ENCODE measurements at regions not wholly inside any gene's neighbourhood (a gene's known extent, or its start where the extent isn't known, plus 50 kb on each side); places are given as distances from the start of the nearest gene placed in this dataset.

DNA sequence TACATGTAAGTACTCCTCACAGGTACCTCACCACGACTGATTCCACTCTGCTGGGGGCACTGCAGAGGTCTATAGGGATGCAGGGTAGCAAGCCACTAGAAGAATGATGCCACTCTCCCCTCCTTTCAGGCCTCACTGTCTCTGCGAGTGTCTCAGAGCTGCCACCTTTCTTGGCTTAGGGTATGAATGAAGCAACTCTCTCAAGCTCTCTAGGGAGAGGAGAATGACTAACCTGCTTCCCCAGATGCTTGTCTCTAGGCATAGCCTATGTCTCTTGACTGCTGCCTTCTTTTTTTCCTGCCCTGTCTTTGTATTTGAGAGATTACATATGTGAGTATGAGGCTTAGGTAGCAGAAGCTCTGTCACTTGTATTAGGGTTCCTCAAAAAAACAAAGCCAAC, 566.5 kb upstream of the ATP2B1 start:
- DNase-seq (ENCODE audit: low read depth, low spot score): no peak

DNA sequence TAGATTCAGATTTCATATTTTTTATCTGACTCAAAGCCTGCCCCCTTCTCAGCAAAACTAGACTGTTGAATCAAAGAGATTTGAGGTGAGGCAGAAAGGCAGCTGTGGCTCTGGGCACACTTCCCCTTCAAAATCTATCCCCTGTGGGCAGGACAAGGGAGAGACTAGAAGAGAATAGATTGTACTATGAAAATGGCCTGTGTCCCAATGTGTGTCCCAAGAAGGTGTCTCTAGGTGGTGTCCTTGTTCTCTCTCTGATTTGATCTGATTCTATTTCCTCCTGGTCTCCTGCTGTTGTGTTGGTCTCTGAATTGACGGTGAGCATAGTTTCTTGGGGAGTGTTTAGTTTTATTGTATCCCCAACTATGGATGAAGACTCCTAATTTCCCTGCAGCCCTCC, 565.8 kb upstream of the ATP2B1 start:
- DNase-seq (ENCODE audit: low read depth, low spot score): no peak

DNA sequence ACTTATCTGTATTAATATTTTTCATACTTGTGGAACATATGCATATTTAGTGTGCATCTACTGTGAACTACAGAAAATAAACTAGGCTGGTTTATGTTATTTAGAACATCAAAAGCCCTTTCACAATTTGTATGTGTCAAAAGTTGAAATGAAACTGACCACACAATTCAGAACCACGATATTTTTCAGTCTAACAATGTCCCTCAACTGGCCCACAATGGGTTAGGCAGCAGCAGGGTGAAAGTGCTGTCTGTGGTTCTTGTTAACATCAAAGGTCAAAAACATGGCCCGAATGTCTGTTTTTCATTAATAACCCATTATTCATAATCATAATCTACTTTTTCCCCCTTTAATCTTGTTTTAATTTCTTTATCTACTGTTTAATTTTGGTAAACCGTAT, 559.9 kb upstream of the ATP2B1 start:
- no peak for DNase-seq (ENCODE audit: low read depth, low spot score)

DNA sequence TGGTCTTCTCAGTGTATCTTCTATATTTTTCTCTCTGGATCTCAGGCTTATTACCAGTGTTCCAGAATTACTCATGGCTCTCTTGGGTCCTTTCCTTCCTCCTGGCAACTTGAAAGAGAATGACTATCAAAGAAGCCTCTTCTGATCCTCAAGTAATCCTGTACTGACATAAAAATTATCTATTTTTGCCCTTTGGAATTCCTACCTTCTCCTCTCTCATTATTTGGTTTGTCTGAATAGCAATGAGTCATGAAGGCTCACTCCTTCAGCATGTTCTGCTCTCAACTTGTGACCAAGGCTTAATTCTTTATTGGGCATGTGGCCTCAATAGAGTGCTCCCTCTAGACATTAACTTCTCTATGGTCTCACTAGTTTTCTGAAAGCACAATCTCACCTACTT, 553.6 kb upstream of the ATP2B1 start:
- DNase-seq (ENCODE audit: low read depth, low spot score): no peak

DNA sequence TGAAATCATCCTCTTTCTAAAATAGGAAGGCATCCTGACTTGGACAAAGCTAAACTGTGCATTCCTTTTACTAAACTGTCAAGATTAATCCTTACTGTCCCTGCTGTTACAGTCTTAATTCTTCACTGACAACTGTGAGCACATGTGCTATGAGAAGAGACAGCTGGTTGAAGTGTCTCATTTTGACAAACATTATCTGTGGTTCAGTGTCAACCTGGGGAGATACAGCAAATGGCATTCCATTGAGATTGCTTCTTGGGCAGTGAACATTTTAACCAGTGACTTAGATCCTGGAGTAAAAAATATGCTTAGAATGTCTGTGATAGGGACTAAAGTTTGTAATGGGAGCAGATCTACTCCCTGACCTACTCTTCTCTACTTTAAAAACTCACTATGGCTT, 552.6 kb upstream of the ATP2B1 start:
- DNase-seq (ENCODE audit: low read depth, low spot score): no peak

DNA sequence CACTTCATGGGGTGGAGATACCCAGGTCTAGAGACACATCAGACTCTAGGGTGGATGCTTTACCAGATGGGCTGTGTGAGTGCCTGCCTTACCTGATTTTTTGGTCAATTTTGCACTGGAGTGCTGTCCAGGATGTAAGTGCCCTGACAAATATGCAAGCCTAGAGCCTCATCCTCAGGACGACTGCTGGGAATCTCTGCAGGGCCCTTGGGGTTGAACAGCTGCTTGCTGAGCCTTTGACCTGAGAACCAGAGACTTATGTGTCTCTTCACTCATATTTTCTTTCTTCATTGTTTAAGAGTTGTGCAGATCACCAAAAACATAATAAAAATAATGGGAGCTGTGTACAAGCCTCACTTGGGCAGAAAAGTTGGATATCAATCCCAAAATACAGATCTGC, 551.5 kb upstream of the ATP2B1 start:
- no peak for DNase-seq (ENCODE audit: low read depth, low spot score)

DNA sequence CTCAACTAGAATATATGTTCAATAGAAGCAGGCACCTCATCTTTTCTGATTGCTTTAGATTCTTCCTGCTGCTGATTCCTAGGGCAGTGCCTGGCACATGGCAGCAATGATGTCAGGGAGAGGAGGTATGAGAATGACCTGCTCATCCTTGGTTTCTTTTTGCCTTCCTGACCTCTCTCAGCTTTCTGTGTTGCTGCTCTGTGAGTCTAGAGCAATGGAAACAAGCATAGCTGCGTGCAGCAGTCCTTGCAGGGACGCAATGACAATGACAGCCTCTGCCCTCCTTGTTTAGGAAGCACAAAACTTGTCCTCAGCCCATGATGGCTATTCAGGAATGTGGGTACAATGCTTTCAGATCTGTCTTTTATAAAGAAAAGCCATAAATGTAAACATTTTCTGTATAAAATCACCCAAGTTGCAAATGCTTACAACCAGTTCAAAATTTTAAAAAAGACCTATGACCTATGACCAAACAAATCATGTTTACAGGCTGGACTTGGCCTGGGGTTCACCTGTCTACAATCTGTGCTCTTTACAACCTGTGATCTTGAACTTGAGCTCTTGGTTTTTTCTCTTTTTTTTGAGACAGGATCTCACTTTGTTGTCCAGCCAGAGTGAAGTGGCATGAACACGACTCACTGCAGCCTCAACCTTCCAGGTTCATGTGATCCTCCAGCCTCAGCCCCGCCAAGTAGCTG, 549.4 kb upstream of the ATP2B1 start:
- no peak for DNase-seq (ENCODE audit: low read depth, low spot score)

DNA sequence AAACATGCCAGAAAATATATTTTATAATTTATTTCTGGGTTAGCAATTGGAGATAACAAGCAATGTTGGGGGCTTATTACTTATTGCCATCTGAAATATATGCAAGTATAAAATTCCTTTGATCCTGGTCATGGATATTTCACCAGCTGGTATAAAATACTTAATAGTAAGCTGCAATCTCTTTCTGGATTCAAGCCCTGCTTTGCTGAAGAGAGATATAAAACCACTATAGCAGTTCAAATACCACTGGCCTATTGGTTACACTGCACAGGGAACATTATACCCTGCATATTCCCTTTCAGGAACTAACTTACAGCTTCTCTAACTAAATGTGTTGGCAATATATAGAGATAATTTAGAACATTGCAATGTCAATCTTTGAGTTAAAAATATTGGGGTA, 546.2 kb upstream of the ATP2B1 start:
- no peak for DNase-seq (ENCODE audit: low read depth, low spot score)

DNA sequence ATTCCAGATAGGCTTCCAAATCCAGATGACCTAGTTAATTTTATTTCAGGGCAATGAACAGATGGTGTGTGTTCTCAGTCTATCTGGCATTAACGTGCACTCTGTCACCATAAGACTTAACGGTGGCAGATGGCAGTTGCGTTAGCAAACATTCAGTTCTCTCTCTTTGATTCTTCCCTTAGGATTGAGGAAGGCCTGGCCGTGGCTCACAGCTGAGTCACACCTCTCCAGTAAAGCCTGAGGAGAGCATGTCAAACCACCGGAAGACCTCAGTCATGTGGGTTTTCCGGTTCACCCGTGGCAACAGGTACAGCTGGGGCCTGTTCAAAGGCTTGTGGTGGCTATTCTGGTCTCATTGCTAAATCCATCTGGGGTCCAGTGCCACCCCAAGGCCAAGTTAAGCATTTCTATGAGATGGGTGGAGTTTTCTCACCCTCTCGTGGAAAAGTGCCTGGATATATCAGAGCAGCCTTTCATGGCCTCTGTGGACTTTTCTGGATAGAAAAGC, 545.1 kb upstream of the ATP2B1 start:
- DNase-seq (ENCODE audit: low read depth, low spot score): peak; percentile 50

DNA sequence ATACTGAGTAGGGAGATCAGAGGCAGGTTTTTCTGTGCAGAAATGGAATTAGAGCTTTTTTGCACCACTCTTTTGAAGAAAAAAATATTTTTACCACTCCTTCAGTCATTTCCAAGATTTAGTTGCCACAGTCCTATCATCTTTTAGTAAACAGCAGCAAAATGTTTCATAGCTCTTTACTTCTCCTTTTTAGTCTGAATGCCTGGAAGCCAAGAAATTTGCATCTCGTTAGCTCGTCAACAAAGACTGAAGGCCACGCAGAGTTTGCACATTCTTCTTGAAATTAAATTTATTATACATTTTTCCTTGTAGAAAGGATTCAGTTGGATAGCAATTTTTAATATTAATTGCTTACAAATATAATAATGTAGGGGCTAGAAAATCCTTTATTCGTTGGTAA, 544.5 kb upstream of the ATP2B1 start:
- DNase-seq (ENCODE audit: low read depth, low spot score): no peak

DNA sequence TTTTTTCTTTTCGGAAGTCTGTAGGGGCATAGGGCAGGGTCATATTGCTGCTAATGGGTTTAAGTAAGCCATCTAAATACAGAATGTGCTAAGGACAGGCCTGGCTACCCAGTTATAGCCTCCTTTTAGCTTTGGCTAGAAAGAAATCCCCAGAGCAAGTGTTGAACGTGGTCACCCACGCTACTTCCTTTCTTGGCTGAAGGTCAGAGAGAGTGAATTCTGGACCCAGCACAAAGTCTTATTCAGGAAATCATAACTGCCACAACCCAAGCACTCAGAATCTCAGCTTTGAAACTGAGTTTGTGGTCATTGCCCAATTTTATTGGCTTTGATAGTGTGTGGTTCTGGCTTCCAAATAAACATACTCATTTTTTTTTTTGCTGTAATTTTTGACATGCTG, 542.1 kb upstream of the ATP2B1 start:
- no peak for DNase-seq (ENCODE audit: low read depth, low spot score)

DNA sequence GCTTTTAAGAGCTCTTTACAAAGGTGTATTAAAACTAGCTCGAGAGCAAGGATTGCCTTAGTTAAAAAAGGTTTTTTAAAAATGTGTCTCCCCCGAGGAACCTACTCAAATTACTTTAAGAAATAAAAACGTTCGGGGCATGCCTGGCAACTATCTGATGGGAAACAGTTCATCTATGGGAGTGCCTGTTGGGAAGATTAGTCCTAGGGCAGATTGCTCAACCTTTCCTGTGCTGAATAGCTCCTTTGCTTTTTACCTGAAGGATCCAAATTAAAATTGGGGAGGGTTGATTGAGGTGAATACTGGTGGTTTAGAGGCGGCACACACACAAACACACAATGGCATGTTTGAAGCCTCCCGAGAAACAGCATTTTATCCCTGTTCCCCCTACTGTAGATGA, 541.4 kb upstream of the ATP2B1 start:
- DNase-seq (ENCODE audit: low read depth, low spot score): no peak

DNA sequence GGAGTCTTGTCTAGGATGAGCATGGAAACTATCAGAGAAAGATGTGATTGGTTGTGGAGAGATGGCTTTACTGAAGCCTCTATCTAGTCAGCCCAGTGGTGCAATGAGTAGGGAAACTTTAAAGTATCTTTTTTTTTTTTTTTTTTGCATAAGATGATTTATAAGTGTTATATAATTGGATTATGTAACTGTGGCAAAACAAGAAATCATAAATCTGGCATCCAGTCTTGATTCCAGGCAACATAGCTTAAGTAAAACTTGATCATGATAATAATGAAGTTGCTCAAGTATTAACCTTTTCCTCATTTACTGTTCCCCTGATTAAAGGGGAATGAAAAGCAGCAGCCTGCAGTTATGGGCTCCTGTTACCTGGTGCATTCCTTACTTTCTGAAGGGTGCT, 538.0 kb upstream of the ATP2B1 start:
- no peak for DNase-seq (ENCODE audit: low read depth, low spot score)

DNA sequence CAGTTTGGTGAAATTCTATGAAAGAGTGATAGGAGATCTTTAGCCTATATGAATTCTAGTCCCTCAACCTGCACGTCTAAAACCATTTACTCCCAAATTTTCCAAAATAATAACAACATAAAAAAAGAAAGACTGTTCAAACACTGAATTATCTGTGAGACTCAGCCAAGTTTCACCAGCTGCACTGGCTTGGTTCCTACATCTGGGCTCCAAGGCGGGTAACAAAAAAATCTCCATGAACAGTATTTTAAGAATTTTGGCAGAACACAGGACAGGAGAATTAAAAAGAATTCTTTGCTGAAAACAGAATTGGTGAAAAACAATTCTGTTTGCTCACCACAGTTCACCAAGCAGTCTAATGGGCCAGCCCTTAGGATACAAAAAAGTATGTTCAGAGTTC, 536.8 kb upstream of the ATP2B1 start:
- no peak for DNase-seq (ENCODE audit: low read depth, low spot score)

DNA sequence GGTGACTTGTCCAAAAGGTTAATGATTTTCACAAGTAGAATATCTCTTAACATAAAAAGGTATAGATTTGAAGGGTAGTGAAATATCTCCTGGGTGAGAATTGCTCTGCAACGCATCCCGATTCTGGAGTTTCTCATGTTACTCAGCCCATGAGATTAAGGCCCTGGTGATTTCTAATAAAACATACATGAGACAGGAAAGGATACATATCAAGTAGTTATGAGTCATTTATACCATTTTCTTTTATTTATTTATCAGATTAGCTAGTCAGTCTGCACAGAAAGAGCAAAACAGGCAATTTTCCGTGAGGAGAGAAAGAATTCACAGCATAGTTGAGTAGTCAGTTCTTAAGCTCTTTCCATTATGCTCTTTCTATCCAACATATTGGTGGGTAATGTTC, 535.6 kb upstream of the ATP2B1 start:
- no peak for DNase-seq (ENCODE audit: low read depth, low spot score)

DNA sequence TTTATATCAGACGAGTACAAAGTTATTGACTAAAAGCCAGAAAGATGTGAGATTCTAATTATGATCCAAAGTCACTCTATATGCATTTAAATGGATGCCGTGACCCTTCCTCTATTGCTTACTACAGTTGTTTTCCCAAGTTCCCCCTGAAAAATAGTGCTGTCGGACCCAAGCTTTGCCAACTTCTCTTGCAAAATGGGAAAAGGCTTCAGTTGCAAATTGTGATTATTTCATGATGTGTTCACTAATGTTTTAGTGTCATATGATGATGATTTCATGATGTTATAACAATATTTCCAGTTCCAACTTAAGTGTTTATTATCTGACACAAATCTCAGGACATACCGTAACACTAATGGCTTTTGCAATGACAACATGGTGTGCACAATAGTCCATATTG, 534.6 kb upstream of the ATP2B1 start:
- no peak for DNase-seq (ENCODE audit: low read depth, low spot score)

DNA sequence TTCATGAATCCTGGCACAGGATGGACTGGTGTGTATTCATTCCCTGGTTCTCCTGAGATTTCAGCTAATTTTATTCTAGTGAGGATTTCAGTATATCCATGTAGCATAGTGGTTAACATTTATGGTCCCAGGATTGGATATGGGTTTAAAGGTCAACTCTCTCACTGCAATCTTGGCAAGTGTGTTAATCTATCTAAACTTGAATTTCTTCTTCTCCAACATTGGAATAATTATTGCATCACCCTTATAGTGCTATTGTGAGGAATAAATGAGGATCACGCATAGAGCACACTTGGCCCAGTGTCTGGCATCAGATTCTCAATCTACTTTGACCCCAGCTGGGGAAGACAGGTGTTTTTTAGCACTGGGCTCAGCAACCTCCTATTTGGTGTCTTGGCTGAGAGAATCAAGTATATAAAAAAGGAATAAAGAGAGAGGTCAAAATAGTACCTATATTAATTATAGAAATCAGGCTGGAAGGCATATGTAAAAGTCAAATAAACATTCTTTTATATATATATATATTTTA, 531.2 kb upstream of the ATP2B1 start:
- no peak for DNase-seq (ENCODE audit: low read depth, low spot score)

DNA sequence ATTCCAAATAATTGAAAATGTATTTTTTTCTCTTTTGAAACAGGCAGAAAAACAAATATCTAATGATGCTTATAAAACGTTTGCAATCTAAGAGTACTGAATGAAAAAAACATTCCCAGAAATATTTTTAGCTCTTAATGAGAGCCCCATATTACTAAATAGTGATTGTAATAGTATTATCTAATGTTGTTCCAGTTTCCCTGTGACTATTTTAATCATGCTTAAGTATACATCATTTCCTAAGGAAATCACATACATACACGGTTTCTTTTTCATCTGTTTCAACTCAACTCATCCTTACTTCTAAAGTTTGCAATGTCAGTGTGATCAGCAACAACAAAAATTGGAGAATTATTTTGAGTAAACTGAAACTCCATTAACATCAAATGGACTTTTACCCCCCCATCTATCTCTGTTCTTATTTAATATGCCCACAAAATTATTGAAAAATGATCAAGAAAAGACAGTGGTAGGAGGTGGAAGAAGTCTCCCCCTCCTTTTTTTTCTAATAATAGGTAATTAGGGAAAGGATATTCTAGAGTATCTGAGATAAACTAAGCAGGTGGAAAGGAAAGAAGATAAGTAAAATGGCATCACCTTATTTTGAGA, 530.1 kb upstream of the ATP2B1 start:
- DNase-seq (ENCODE audit: low read depth, low spot score): no peak

DNA sequence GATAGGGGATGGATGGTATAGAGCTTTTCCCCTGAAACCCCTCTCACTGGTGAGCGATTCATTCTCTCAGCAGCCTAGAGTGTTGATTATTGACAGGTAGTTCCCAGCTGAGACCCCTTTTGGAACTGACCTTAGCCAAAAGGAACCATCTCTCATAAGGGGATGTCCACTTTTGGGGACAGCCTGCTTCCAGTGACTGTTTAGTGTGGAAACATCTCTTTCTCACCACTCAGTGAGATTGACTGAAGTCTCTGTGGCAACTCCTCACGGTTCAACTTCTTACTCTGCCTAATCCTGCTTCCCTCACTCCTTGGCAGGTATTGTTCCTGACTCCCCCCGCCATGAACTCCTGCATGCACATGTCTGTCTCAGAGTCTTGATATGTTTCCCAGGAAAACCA, 529.2 kb upstream of the ATP2B1 start:
- DNase-seq (ENCODE audit: low read depth, low spot score): no peak

DNA sequence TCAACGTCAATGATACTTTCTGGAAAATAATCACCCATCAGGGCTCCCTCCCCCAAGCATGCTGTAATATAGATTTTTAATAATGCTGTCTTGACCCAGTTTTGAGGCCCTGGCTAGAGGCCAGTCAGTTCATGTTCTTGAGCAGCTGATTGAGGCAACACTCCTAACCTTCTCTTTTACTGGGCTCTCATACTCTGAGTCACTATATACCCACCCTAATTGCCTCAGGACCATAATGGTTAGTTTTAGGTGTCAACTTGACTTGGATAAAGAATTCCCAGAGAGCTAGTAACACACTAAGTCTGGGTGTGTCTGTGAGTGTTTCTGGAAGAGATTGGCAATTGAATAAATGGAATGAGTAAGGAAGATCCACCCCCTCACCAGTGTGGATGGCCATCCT, 527.0 kb upstream of the ATP2B1 start:
- no peak for DNase-seq (ENCODE audit: low read depth, low spot score)

DNA sequence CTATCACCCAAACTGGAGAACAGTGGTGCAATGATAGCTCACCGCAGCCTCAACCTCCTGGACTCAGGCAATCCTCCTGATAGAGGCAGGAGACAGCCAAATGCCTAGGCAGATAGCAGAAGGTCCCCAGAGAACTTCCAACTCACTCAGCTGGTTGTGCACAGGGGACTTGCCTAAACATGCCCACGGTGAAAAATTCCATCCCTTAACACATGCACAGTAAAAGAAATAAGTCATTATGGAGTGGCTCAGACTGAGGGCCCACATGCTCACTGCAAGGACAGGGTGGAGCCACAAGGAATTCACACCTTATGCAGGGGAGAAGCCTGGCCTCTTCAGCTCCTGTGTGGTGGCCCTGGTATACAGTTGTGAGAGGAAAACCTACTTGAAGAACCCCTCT, 525.8 kb upstream of the ATP2B1 start:
- DNase-seq (ENCODE audit: low read depth, low spot score): no peak

DNA sequence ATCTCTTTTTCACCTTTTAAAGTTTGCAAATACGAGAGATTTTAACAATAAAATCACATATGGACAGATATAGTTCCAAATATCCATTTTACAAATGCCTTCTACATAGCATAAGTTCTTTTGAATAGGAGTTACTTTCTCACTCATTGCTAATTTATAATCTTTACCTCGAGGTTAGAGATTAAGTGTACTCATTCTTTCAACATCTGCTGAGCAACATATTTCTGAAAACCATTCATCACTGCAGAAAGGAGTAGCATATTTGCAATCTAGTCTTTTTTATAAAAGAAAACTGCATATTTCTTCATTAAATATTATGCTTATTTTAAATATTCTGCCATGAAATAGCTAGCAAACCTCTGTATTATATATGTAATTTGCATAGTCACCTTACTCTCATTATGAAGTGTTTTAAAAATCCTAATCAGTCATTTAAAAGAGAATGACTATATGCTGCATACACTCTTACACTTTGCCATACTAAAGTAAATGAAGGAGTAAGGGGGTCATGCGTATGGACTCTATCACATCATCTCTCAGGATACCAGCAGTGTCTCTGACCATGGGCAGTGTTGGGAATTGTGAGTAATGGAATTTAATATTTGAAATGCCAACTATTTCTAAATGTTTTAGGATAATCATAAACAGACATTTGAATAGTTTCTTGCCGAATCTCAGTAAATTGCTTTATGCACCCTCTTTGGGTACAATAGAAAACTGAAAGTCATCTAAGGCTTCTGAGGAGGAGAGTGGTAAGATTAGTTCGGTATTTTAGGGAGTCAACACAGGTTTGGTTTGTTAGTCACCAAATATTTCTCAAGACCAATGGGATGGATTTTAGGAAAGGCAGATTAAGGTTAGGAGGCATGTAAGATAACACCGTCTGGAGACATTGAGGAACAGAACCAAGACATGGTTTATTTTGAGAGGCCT, 524.8 kb upstream of the ATP2B1 start:
- DNase-seq (ENCODE audit: low read depth, low spot score): no peak
